GM23338 (cell line): ENCODE measurements at regions not wholly inside any gene's neighbourhood (a gene's known extent, or its start where the extent isn't known, plus 50 kb on each side); places are given as distances from the start of the nearest gene placed in this dataset.
"Not testable (repeated sequence)": the region's sequence is repeated elsewhere in the genome, so short reads cannot be mapped to it uniquely, and the experiment has no call there.

Source experiments
- ATAC-seq: fragments of 200-7000 bp; cut with Tn5 transposase; 3 replicates; pipeline ENCODE4 v1.9.1; 2020
- DNase-seq: peaks from one replicate; pipeline ENCODE4 v3.0.0-alpha.2; 2015; ENCODE audit warnings: low spot score
- H2AFZ ChIP-seq: fragments of 200-600 bp; sonication (generic); 2 replicates; pipeline ENCODE4 v1.8.0; 2016; ENCODE audit warnings: antibody characterized with exemption, mild to moderate bottlenecking, moderate library complexity
- H3F3A ChIP-seq: fragments of 200-600 bp; sonication (generic); replicated peaks from 2 replicates; pipeline ENCODE4 v1.8.0; 2017; ENCODE audit warnings: antibody characterized with exemption, mixed run types, low read depth
- H3K27ac ChIP-seq: fragments of 200-600 bp; sonication (generic); 2 replicates; pipeline ENCODE4 v1.6.1; 2016; ENCODE audit warnings: low read depth
- H3K27me3 ChIP-seq: fragments of 200-600 bp; sonication (generic); 2 replicates; pipeline ENCODE4 v1.8.0; 2016; ENCODE audit warnings: mild to moderate bottlenecking, mixed run types, moderate library complexity; ENCODE audit not compliant: insufficient read depth
- H3K36me3 ChIP-seq: fragments of 200-600 bp; sonication (generic); 2 replicates; pipeline ENCODE4 v1.8.0; 2016; ENCODE audit warnings: mild to moderate bottlenecking; ENCODE audit not compliant: insufficient read depth
- H3K4me1 ChIP-seq: fragments of 200-600 bp; sonication (generic); 2 replicates; pipeline ENCODE4 v1.8.0; 2016; ENCODE audit warnings: mild to moderate bottlenecking, moderate library complexity; ENCODE audit not compliant: insufficient read depth
- H3K4me2 ChIP-seq: fragments of 200-600 bp; sonication (generic); 2 replicates; pipeline ENCODE4 v1.7.1; 2017; ENCODE audit warnings: mixed run types
- H3K4me3 ChIP-seq: fragments of 200-600 bp; sonication (generic); 2 replicates; pipeline ENCODE4 v1.6.1; 2016; ENCODE audit warnings: mixed run types
- H3K79me2 ChIP-seq: fragments of 200-600 bp; sonication (generic); replicated peaks from 2 replicates; pipeline ENCODE4 v1.8.0; 2017; ENCODE audit warnings: mild to moderate bottlenecking; ENCODE audit not compliant: insufficient read depth
- H3K9me2 ChIP-seq: fragments of 200-600 bp; sonication (generic); 2 replicates; pipeline ENCODE4 v1.8.0; 2017; ENCODE audit not compliant: insufficient read depth
- H4K20me1 ChIP-seq: fragments of 200-600 bp; sonication (generic); replicated peaks from 2 replicates; pipeline ENCODE4 v1.8.0; 2017; ENCODE audit warnings: mild to moderate bottlenecking; ENCODE audit not compliant: insufficient read depth
- H3K27ac Mint-ChIP-seq: 2 replicates; pipeline ENCODE4 v1.8.0; 2020; ENCODE audit warnings: inconsistent platforms, mild to moderate bottlenecking, moderate library complexity, mixed read lengths
- H3K27me3 Mint-ChIP-seq: 3 replicates; pipeline ENCODE4 v1.8.0; 2022; ENCODE audit warnings: low read depth, mild to moderate bottlenecking, moderate library complexity, mixed read lengths, inconsistent platforms; ENCODE audit not compliant: insufficient read depth, poor library complexity
- H3K36me3 Mint-ChIP-seq: 3 replicates; pipeline ENCODE4 v1.8.0; 2021; ENCODE audit warnings: low read depth, mild to moderate bottlenecking, inconsistent platforms, moderate library complexity, mixed read lengths
- H3K4me1 Mint-ChIP-seq: 3 replicates; pipeline ENCODE4 v1.8.0; 2020; ENCODE audit warnings: mild to moderate bottlenecking, inconsistent platforms, mixed read lengths
- H3K4me3 Mint-ChIP-seq: 3 replicates; pipeline ENCODE4 v1.8.0; 2021; ENCODE audit warnings: moderate library complexity, mild to moderate bottlenecking, inconsistent platforms, mixed read lengths
- H3K9me3 Mint-ChIP-seq: 3 replicates; pipeline ENCODE4 v1.8.0; 2020; ENCODE audit warnings: moderate library complexity, mild to moderate bottlenecking, inconsistent platforms, mixed read lengths
- CTCF ChIP-seq, 2 experiments: fragments of 200-600 bp in 1 of 2; sonication (generic) in 1 of 2; conservative IDR thresholded peaks; 2 replicates each; pipeline versions ENCODE4 v1.5.1 to v1.6.1; 2016 to 2017; ENCODE audit warnings: antibody characterized with exemption in 2 of 2, low read depth in 2 of 2, mild to moderate bottlenecking in 2 of 2, moderate library complexity in 1 of 2
- POLR2AphosphoS5 ChIP-seq: IDR thresholded peaks from 2 replicates; pipeline ENCODE4 v1.6.1; 2016; ENCODE audit warnings: antibody characterized with exemption, low read depth
- REST ChIP-seq: IDR thresholded peaks from one replicate; pipeline ENCODE4 v1.6.1; 2018; ENCODE audit warnings: antibody characterized with exemption; ENCODE audit not compliant: unreplicated experiment
- STAT1 ChIP-seq: IDR thresholded peaks from one replicate; pipeline ENCODE4 v1.6.1; 2016; ENCODE audit warnings: antibody characterized with exemption; ENCODE audit not compliant: unreplicated experiment
- ZNF114 ChIP-seq: fragments of 250-450 bp; sonication (Bioruptor Pico); IDR thresholded peaks from 2 replicates; pipeline ENCODE4 v1.5.0; 2020; ENCODE audit warnings: mild to moderate bottlenecking, moderate library complexity
- ZNF331 ChIP-seq: fragments of 250-450 bp; sonication (Bioruptor Pico); IDR thresholded peaks from 2 replicates; pipeline ENCODE4 v1.5.0; 2020; ENCODE audit warnings: low read depth, mild to moderate bottlenecking, moderate library complexity
- ZNF462 ChIP-seq: fragments of 250-450 bp; sonication (Bioruptor Pico); IDR thresholded peaks from 2 replicates; pipeline ENCODE4 v1.5.0; 2020; ENCODE audit warnings: mild to moderate bottlenecking, moderate library complexity

- not testable (repeated sequence) for ATAC-seq, H3K27ac Mint-ChIP-seq, H3K27me3 ChIP-seq, H3K4me1 Mint-ChIP-seq, H3F3A ChIP-seq, H3K4me2 ChIP-seq, H3K27me3 Mint-ChIP-seq, H3K79me2 ChIP-seq, H2AFZ ChIP-seq, H3K36me3 ChIP-seq, H3K27ac ChIP-seq, H3K4me3 ChIP-seq, H3K9me2 ChIP-seq, H4K20me1 ChIP-seq, DNase-seq, H3K4me3 Mint-ChIP-seq, H3K4me1 ChIP-seq
- H3K9me3 Mint-ChIP-seq, result peaks cover 41% of the 10 kb centered on the region
- H3K36me3 Mint-ChIP-seq, result peaks cover 23% of the 10 kb centered on the region
Observed at GRCh38 chr6:164736090-164736489, 573.3 kb downstream of the C6orf118 start.

- H3K4me2 ChIP-seq, result no peak overlapping the region
- no peaks in the 10 kb centered on the region for H3K36me3 ChIP-seq
- H3K9me2 ChIP-seq, result peaks cover 13% of the 10 kb centered on the region; the same call in 1 of the 2 replicates
- peaks cover 31% of the 10 kb centered on the region for H3K9me3 Mint-ChIP-seq
- no peak for ATAC-seq
- no peaks in the 10 kb centered on the region for H3K4me1 ChIP-seq
- H3K27me3 Mint-ChIP-seq, result no peaks in the 10 kb centered on the region
- H3K79me2 ChIP-seq, result no peaks in the 10 kb centered on the region
- H3K4me1 Mint-ChIP-seq, result no peaks in the 10 kb centered on the region
- H3K4me3 ChIP-seq, result no peak overlapping the region
- H4K20me1 ChIP-seq, result no peaks in the 10 kb centered on the region
- H2AFZ ChIP-seq, result no peak overlapping the region
- H3K4me3 Mint-ChIP-seq, result no peak overlapping the region
- no peak overlapping the region for H3K27ac Mint-ChIP-seq
- no peaks in the 10 kb centered on the region for H3K27me3 ChIP-seq
- H3K36me3 Mint-ChIP-seq, result peaks cover 9% of the 10 kb centered on the region
- no peak for DNase-seq
- TF ChIP-seq ZNF331 (CRISPR knock-in tag), result no peak
- TF ChIP-seq ZNF114, result no peak
- no peak for TF ChIP-seq CTCF (conservative IDR thresholded peaks at IDR 0.05; ENCODE audit: low read depth in 2 of 2)
- TF ChIP-seq REST, result no peak
- no peak for TF ChIP-seq STAT1
- TF ChIP-seq POLR2AphosphoS5, result no peak
- TF ChIP-seq ZNF462 (CRISPR knock-in tag), result no peak
- H3K27ac ChIP-seq, result no peak overlapping the region
- H3F3A ChIP-seq, result no peaks in the 10 kb centered on the region
Observed at GRCh38 chr6:164731539-164731938, 577.9 kb downstream of the C6orf118 start.
